Esophagus muscularis mucosa (tissue), 4 donors: ENCODE measurements at regions not wholly inside any gene's neighbourhood (a gene's known extent, or its start where the extent isn't known, plus 50 kb on each side); places are given as distances from the start of the nearest gene placed in this dataset.
"Not testable (repeated sequence)": the region's sequence is repeated elsewhere in the genome, so short reads cannot be mapped to it uniquely, and the experiment has no call there.

Experiments
- DNase-seq: peaks from one replicate; pipeline ENCODE4 v3.0.0-alpha.2; 2017; ENCODE audit errors: extremely low spot score
- H3K27ac ChIP-seq, 4 donors: fragments of 200-600 bp; sonication (generic); replicated peaks in 1 of 4; 1 replicate in 3 of 4; 2 replicates in 1 of 4; pipeline ENCODE4 v1.5.1; 2016 to 2019; ENCODE audit warnings: mild to moderate bottlenecking in 1 of 4
- H3K27me3 ChIP-seq, 4 donors: fragments of 200-600 bp; sonication (generic); one replicate each; pipeline versions ENCODE4 v1.5.1 to v1.6.0; 2016 to 2019
- H3K36me3 ChIP-seq, 4 donors: fragments of 200-600 bp; sonication (generic); one replicate each; pipeline ENCODE4 v1.5.1; 2016 to 2019
- H3K4me1 ChIP-seq, 4 donors: fragments of 200-600 bp; sonication (generic); one replicate each; pipeline ENCODE4 v1.5.1; 2016 to 2019
- H3K4me3 ChIP-seq, 4 donors: fragments of 200-600 bp; sonication (generic); 1 replicate in 2 of 4; 2 replicates in 2 of 4; pipeline ENCODE4 v1.5.1; 2016 to 2019; ENCODE audit warnings: mild to moderate bottlenecking in 4 of 4, moderate library complexity in 1 of 4
- H3K9me3 ChIP-seq, 4 donors: fragments of 200-600 bp; sonication (generic); 1 replicate in 3 of 4; 2 replicates in 1 of 4; pipeline ENCODE4 v1.5.1; 2016 to 2019
- EP300 ChIP-seq: sonication (generic); formaldehyde crosslinking; IDR thresholded peaks from one replicate; pipeline ENCODE4 v1.6.1; 2017; ENCODE audit warnings: antibody characterized with exemption
- POLR2A ChIP-seq: fragments of 450-650 bp; IDR thresholded peaks from one replicate; pipeline ENCODE4 v1.6.1; 2017; ENCODE audit warnings: antibody characterized with exemption, moderate library complexity, mild to moderate bottlenecking, low read depth
- POLR2AphosphoS5 ChIP-seq, 2 donors: sonication (generic); formaldehyde crosslinking; IDR thresholded peaks; one replicate each; pipeline ENCODE4 v1.6.1; 2017; ENCODE audit warnings: antibody characterized with exemption in 2 of 2
- WGBS: methylation state at CpG from one replicate; pipeline ENCODE4 v1.1.5; 2018; 5-methylcytosine and 5-hydroxymethylcytosine counted together
- intact Hi-C: fragments of 100-400 bp; cut with DNase I; formaldehyde crosslinking; loops from one replicate; pipeline ENCODE4 v1.15.1; 2023
- TF ChIP-seq, protein P1 (sequence below), 3 experiments: fragments of 200-600 bp in 2 of 3; fragments of 450-650 bp in 1 of 3; sonication (generic) in 2 of 3; IDR thresholded peaks; one replicate each; pipeline ENCODE4 v1.5.1; 2017 to 2019; ENCODE audit warnings: antibody characterized with exemption in 3 of 3, mild to moderate bottlenecking in 2 of 3, moderate library complexity in 1 of 3

DNA sequence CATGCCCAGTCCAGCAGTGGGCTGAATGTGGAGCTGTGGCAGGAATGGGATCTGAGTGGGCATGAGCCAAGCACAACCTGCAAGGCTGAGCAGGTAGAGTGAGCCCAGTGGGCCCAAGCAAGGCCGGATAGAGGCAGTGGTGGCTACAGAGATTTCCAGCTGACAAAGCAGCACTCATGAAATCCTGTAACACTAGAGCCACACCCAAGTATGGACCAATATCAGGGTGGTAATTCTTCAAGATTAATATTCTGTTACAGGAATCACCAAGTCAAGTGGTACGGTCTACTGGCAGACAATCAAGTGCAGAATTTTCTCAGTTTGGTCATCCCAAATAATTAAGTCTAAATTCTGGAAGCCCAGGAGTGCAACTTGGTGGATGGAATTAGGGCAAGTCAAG lies 132.4 kb upstream of the ENPEP start:
- WGBS = 85% methylated on average over 2 of the region's 2 CpGs
- Histone ChIP-seq H3K4me1 (no peaks in the 10 kb centered on the region), H3K9me3 (no peaks in the 10 kb centered on the region), H3K27ac (no peak overlapping the region), H3K4me3 (no peak overlapping the region), H3K36me3 (no peaks in the 10 kb centered on the region), H3K27me3 (no peaks in the 10 kb centered on the region)
- TF ChIP-seq EP300 (no peak), POLR2A (no peak), POLR2AphosphoS5 (IDR thresholded peaks at IDR 0.05) (no peak)
- TF ChIP-seq, protein P1, sequence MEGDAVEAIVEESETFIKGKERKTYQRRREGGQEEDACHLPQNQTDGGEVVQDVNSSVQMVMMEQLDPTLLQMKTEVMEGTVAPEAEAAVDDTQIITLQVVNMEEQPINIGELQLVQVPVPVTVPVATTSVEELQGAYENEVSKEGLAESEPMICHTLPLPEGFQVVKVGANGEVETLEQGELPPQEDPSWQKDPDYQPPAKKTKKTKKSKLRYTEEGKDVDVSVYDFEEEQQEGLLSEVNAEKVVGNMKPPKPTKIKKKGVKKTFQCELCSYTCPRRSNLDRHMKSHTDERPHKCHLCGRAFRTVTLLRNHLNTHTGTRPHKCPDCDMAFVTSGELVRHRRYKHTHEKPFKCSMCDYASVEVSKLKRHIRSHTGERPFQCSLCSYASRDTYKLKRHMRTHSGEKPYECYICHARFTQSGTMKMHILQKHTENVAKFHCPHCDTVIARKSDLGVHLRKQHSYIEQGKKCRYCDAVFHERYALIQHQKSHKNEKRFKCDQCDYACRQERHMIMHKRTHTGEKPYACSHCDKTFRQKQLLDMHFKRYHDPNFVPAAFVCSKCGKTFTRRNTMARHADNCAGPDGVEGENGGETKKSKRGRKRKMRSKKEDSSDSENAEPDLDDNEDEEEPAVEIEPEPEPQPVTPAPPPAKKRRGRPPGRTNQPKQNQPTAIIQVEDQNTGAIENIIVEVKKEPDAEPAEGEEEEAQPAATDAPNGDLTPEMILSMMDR (IDR thresholded peaks at IDR 0.05) = no peak
- intact Hi-C loops = loop anchor here (10.0 kb wide), 1 partner anchor 171 kb away; no protein-coding TSS in a partner anchor
- no peak for DNase-seq

DNA sequence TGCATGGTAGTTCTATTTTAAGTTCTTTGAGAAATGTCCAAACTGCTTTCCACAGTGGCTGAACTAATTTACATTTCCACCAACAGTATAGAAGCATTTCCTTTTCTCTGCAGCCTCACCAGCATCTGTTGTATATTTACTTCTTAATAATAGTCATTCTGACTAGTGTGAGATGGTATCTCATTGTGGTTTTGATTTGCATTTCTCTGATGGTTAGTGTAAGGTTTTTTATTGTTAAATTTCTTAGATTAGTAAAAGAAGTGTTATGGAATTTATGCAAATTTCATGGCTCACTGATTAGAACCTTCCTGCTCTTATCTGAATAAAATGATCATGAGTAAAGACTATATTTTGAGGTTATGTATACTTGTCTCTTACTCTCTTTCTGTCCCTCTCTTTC lies 134.8 kb upstream of the ENPEP start:
- not testable (repeated sequence) for H3K27me3 ChIP-seq, H3K36me3 ChIP-seq, H3K27ac ChIP-seq, H3K4me1 ChIP-seq, H3K9me3 ChIP-seq, DNase-seq, H3K4me3 ChIP-seq
- intact Hi-C loops = loop anchor here (10.0 kb wide), 1 partner anchor 174 kb away; no protein-coding TSS in a partner anchor

DNA sequence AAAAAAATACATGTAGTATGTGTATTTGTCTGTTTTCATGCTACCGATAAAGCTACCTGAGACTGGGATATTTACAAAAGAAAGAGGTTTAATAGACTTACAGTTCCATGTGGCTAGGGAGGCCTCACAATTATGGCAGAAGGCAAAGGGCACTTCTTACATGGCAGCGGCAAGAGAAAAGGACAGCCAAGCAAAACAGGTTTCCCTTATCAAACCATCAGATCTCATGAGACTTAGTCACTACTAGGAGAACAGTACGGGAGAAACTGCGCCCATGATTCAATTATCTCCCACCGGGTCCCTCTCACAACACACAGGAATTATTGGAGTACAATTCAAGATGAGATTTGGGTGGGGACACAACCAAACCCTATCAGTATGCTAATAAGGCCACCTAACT lies 137.0 kb upstream of the ELOVL6 start:
- no peaks in the 10 kb centered on the region for H3K9me3 ChIP-seq
- 95% methylated on average over 5 of the region's 5 CpGs for WGBS
- no peaks in the 10 kb centered on the region for H3K36me3 ChIP-seq
- H3K27me3 ChIP-seq = no peaks in the 10 kb centered on the region
- no peaks in the 10 kb centered on the region for H3K4me1 ChIP-seq
- no peak overlapping the region for H3K4me3 ChIP-seq
- TF ChIP-seq EP300 = no peak
- TF ChIP-seq, protein P1 (IDR thresholded peaks at IDR 0.05) = no peak
- TF ChIP-seq POLR2A = no peak
- no peak for TF ChIP-seq POLR2AphosphoS5 (IDR thresholded peaks at IDR 0.05)
- no peak for DNase-seq
- intact Hi-C loops = no loop called here
- no peak overlapping the region for H3K27ac ChIP-seq

DNA sequence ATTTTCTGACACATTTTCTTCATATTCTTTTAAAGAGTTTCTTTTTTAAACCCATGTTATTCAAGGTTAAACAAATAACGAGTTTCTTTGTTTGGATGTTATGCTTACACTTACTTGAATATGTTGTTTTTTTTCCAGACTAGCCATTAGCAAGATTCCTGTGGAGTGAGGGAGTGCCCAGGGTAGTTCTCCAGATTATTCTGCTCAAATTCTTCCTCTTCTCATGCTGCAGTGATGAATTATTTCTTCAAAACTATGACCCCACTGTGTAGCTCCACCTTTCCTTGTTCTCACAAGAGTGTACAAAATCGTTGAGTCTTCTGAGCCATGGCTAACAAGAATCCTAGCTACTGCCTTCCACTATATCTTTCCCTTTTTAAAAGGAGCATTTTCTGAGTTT lies 134.1 kb upstream of the ELOVL6 start:
- 67% methylated on average over 2 of the region's 2 CpGs for WGBS
- Histone ChIP-seq H3K36me3 (no peaks in the 10 kb centered on the region), H3K27ac (no peak overlapping the region), H3K4me3 (no peak overlapping the region), H3K9me3 (peaks cover 0 to 3% (median 0%) of the 10 kb centered on the region in 4 donors), H3K27me3 (no peaks in the 10 kb centered on the region), H3K4me1 (no peaks in the 10 kb centered on the region)
- TF ChIP-seq, protein P1 (IDR thresholded peaks at IDR 0.05) = no peak
- TF ChIP-seq POLR2A (no peak), POLR2AphosphoS5 (IDR thresholded peaks at IDR 0.05) (no peak), EP300 (no peak)
- DNase-seq = no peak
- intact Hi-C loops = no loop called here

DNA sequence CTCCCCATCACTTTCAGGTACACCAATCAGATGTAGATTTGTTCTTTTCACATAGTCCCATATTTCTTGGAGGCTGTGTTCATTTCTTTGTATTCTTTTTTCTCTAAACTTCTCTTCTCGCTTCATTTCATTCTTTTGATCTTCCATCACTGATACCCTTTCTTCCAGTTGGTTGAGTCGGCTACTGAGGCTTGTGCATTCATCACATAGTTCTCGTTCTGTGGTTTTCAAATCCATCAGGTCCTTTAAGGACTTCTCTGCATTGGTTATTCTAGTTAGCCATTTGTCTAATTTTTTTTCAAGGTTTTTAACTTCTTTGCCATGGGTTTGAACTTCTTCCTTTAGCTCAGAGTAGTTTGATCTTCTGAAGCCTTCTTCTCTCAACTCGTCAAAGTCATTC lies 128.0 kb upstream of the ELOVL6 start:
- H3K27me3 ChIP-seq, H3K36me3 ChIP-seq, H3K4me1 ChIP-seq, H3K9me3 ChIP-seq, intact Hi-C loops, H3K4me3 ChIP-seq, DNase-seq, H3K27ac ChIP-seq: not testable (repeated sequence)
- 89% methylated on average over 4 of the region's 4 CpGs for WGBS

DNA sequence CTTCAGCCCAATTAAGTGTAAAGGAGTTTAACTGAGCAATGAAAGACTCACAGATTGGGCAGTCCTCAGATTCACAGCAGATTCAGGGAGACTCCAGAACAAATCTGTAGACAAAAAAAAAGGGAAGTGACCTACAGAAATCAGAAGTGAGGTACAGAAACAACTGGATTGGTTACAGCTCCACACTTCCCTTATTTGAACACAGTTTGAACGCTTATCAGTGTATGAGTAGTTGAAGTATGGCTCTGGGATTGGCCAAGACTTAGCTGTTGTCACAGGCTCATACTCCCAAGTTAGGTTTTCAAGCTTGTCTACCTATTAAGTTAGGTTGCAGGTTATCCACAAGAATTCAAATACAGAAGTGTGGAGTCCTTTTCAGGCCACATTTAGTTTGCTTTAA lies 112.4 kb upstream of the ELOVL6 start:
- peaks cover 0 to 11% (median 2%) of the 10 kb centered on the region in 4 donors for H3K4me1 ChIP-seq
- H3K4me3 ChIP-seq = no peak overlapping the region
- DNase-seq = no peak
- H3K9me3 ChIP-seq = no peaks in the 10 kb centered on the region
- no peaks in the 10 kb centered on the region for H3K27me3 ChIP-seq
- no peaks in the 10 kb centered on the region for H3K36me3 ChIP-seq
- no peak overlapping the region for H3K27ac ChIP-seq
- intact Hi-C loops = loop anchor here (10.0 kb wide), 1 partner anchor 204 kb away; no protein-coding TSS in a partner anchor
- TF ChIP-seq POLR2A = no peak
- no peak for TF ChIP-seq EP300
- no peak for TF ChIP-seq POLR2AphosphoS5 (IDR thresholded peaks at IDR 0.05)
- TF ChIP-seq, protein P1 (IDR thresholded peaks at IDR 0.05) = no peak
- 82% methylated on average over 1 of the region's 1 CpG for WGBS
